ENCODE measurements at regions not wholly inside any gene's neighbourhood (a gene's known extent, or its start where the extent isn't known, plus 50 kb on each side); places are given as distances from the start of the nearest gene placed in this dataset.

DNA sequence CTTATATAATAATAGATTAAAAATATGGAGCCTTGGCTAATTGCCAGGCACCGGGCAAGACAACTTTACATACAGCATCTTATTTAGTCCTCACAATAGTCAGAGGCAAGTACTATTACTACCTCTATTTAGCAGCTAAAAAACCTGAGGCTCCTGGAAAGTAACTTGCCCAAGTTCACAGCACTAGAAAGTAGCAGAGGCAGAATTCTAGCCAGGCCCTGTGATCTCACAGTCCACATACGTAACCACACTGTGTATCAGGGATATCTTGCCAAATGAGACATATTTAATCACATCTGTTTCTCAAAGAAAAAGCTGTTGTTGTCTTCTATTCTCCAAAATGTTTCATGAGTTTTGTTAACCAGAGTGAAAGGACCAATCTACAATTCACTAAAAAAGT lies 378.5 kb downstream of the PLPP3 start:
- no peaks in the 10 kb centered on the region for H3K4me1 Mint-ChIP-seq
- DNase-seq (no peak), ATAC-seq (no peak)
- H3K9me3 Mint-ChIP-seq = peaks cover 0 to 8% of the 10 kb centered on the region in 2 donors
- no peak overlapping the region for H3K4me3 Mint-ChIP-seq
- no peaks in the 10 kb centered on the region for H3K27me3 Mint-ChIP-seq
- H3K27ac Mint-ChIP-seq = no peak overlapping the region

DNA sequence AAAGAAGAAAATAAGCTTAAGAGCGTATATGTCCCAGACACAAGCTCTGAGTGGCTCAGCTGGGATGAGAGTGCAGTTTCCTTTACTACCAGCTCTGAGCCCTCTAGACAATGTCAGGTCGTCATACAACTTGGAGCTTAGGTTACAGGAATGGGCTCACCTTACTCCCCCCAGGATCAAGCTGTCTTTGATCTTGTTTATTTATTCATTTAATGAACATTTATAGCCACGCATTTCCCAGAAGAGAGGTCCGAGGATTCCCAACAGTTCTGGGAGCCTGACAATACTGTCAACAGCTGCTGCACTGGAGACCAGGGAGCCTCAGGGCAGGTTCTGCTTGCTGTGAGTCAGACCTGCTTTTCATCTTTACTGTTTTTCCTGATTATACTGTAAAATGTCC lies 378.9 kb downstream of the PLPP3 start:
- Mint-ChIP-seq H3K27me3 (no peaks in the 10 kb centered on the region), H3K4me1 (no peaks in the 10 kb centered on the region), H3K27ac (no peak overlapping the region), H3K9me3 (peaks cover 0 to 6% of the 10 kb centered on the region in 2 donors), H3K4me3 (no peak overlapping the region)
- DNase-seq (no peak), ATAC-seq (no peak)

DNA sequence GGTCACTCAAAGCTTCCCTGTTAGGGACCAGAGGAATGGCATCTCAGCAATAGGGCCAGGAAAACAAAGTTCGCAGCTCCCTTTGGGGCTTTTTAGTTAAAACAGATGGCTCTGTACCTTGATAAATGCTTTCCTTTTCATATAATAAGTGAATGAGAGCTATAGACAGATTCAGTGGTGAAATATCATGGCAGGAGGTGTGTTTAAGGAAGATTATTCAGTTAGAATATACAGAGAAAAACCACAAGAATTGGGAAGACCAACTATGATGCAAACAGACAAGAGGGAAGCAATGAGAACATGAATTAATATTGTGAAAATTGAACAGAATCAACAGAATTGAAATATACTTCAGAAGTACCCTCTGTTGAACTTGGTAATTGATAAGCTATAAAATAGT lies 379.4 kb downstream of the PLPP3 start:
- Mint-ChIP-seq H3K4me1 (no peaks in the 10 kb centered on the region), H3K27me3 (no peaks in the 10 kb centered on the region), H3K4me3 (no peak overlapping the region), H3K9me3 (peaks cover 0 to 6% of the 10 kb centered on the region in 2 donors), H3K27ac (no peak overlapping the region)
- ATAC-seq (no peak), DNase-seq (no peak)

DNA sequence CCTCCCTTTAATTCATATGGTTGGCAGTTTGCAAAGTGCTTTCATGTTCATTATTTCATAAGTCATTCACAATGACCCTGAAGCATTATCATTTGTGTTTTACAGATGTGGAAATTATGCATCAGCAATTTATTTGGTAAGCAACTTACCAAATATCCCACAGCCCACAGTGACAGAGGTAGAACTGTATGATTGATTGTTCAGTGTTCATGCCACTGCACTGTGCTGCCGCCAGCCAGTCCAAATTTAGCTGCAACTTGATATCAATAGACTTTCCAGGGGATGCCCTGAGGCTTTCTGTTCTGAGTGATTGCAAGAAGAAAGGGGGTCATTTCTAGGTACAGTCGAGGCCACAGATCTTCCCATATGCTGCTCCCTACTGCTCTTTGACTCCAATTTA lies 380.3 kb downstream of the PLPP3 start:
- H3K27ac Mint-ChIP-seq = no peak overlapping the region
- ATAC-seq = no peak

DNA sequence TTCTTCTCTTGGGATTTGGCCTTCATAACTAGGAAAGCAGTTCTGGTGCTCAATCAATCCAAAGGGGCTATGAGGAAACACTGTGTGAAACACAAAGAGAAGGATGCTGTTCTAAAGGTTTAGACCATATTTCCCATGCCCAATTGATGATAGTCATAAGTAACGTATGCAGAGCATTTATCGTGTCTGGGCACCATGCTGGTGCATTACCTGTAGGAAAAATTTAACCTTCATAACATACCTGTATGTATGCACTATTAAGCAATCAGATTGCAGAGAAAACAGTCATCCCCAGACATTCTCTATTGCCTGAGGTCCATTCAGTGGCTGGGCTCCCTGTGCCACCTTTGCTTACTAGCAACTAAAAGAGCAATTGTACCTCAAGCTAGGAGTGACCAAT lies 381.4 kb downstream of the PLPP3 start:
- Mint-ChIP-seq H3K27me3 (no peaks in the 10 kb centered on the region), H3K4me1 (no peaks in the 10 kb centered on the region), H3K9me3 (no peaks in the 10 kb centered on the region), H3K27ac (no peak overlapping the region), H3K4me3 (no peak overlapping the region)
- ATAC-seq = no peak
- no peak for DNase-seq

More for the DNA sequence above, 380.3 kb downstream of the PLPP3 start:
- Mint-ChIP-seq H3K9me3 (no peaks in the 10 kb centered on the region), H3K27me3 (no peaks in the 10 kb centered on the region), H3K4me3 (no peak overlapping the region), H3K4me1 (no peaks in the 10 kb centered on the region)
- no peak for DNase-seq

DNA sequence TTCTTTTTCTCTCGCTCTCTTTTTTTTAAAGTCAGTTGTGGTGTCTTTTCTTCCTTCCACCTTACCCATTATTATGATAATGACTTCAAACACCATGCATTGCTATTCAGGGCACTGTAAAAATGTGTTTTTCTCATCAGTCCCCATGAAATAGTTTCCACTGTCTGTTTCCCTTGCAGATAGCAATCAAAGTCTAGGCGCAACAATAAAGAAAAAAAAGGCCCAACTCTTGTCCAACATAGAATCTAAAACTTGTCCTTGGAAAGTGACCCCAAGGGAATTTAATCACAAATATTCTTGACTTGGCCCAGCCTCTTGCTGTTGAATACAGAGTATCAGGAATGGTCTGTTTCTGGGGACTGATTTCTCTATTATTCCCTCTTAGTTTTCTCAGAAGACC lies 382.5 kb downstream of the PLPP3 start:
- H3K27me3 Mint-ChIP-seq = no peaks in the 10 kb centered on the region
- H3K4me3 Mint-ChIP-seq = no peak overlapping the region
- no peak overlapping the region for H3K27ac Mint-ChIP-seq
- DNase-seq = no peak
- no peaks in the 10 kb centered on the region for H3K4me1 Mint-ChIP-seq
- H3K9me3 Mint-ChIP-seq = no peaks in the 10 kb centered on the region
- no peak for ATAC-seq

DNA sequence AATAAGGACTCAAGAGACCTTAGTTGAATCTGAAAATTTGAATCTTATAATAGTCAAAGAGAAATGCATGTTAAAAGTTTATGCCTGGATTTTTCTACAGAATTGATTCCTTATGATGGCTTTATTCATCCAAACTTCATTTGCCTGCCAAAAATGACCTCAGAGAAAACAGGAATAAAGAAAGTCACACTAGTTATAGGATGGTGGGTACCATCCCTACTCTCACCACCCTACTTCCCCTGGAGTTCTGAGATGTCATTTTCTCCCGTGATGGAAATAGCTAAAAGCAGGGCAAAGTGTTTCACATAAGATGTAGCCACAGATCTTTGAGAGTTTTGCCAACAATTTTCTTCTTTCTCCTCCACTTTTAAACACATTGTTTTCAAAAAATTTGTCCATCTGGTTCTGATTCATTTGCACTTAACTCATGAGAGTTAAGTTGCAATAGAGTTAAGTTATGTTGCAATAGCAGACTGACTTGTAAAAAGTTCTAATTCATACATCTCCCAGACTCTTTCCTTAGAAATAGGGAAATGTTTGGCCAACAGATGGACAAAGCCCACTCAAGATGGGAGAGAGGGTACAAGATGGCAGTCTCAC lies 384.6 kb downstream of the PLPP3 start:
- DNase-seq (no peak), ATAC-seq (no peak)

DNA sequence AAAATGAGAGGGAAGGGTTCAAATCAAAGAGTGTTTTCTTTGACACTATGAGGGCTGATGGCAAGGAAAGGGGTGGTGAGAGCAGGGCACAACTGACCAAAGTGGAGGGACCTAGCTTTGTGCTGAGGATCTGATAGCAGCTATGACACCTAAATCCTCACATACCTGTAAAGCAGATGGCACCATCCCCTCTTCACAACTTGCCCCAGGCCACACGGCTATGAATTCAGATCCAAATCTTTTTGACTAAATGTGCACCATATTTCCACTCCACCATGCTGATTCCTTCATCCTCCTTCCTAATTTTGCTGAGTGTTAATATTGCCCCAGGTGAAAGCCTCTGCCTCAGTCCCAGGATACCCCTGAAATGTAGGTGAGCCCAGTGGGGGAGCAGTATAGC lies 385.7 kb downstream of the PLPP3 start:
- Mint-ChIP-seq H3K4me1 (no peaks in the 10 kb centered on the region), H3K27ac (peak overlapping the region in 1 of 2 donors; percentile 55), H3K27me3 (no peaks in the 10 kb centered on the region), H3K9me3 (no peaks in the 10 kb centered on the region), H3K4me3 (no peak overlapping the region)
- DNase-seq = no peak
- ATAC-seq = no peak

More for the DNA sequence above, 384.6 kb downstream of the PLPP3 start:
- no peaks in the 10 kb centered on the region for H3K4me1 Mint-ChIP-seq
- no peak overlapping the region for H3K4me3 Mint-ChIP-seq
- no peak overlapping the region for H3K27ac Mint-ChIP-seq
- H3K27me3 Mint-ChIP-seq = no peaks in the 10 kb centered on the region
- H3K9me3 Mint-ChIP-seq = no peaks in the 10 kb centered on the region

DNA sequence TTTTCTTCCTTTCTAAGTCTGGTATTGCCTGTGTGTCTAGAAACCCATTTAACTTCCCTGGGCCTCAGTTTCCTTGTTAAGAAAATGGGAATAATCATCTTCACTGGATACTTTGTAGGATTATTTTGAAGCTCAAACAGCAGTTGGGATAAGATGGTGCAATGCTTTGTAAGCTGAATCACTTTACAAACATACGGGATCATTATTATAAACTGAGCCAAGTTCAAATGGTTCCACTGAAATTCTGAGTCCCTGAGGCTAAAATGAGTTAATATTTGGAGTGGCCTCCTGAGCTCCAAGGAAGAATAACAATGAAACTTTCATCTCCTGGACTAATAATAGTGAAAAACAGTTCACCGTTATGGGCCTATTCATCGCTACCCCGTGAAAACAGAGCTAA lies 388.0 kb downstream of the PLPP3 start:
- DNase-seq = no peak
- no peak overlapping the region for H3K27ac Mint-ChIP-seq
- no peaks in the 10 kb centered on the region for H3K9me3 Mint-ChIP-seq
- H3K4me3 Mint-ChIP-seq = no peak overlapping the region
- H3K27me3 Mint-ChIP-seq = no peaks in the 10 kb centered on the region
- H3K4me1 Mint-ChIP-seq = no peaks in the 10 kb centered on the region
- ATAC-seq = no peak

DNA sequence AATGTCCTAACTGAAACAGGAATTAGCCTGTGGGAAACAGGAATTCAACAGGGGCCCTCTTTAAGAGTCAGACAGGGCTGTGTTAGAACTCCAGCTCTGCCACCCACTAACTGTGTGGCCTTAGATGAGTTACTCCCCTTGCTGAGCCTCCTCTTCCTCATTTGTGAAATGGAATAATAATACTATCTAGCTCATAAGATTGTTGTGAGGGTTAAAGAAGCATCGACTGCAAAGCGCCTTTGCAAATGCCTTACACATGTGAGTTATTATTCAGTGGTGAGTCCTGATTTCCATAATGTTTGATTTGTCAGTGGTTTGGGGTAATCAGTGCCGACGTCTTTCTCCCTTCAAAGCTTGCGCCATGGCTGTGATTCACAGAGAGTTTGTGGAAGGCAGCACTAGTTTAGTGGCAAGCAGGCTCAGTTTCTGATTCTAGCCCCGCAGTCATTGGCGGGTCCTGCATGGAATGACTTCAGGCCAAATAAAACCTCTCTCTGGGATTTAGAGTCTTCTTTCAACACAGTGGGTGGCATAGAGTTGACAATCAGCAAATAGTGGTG lies 388.5 kb downstream of the PLPP3 start:
- no peaks in the 10 kb centered on the region for H3K4me1 Mint-ChIP-seq
- H3K9me3 Mint-ChIP-seq = no peaks in the 10 kb centered on the region
- ATAC-seq (no peak), DNase-seq (no peak)
- H3K27ac Mint-ChIP-seq = no peak overlapping the region
- H3K27me3 Mint-ChIP-seq = no peaks in the 10 kb centered on the region
- no peak overlapping the region for H3K4me3 Mint-ChIP-seq

DNA sequence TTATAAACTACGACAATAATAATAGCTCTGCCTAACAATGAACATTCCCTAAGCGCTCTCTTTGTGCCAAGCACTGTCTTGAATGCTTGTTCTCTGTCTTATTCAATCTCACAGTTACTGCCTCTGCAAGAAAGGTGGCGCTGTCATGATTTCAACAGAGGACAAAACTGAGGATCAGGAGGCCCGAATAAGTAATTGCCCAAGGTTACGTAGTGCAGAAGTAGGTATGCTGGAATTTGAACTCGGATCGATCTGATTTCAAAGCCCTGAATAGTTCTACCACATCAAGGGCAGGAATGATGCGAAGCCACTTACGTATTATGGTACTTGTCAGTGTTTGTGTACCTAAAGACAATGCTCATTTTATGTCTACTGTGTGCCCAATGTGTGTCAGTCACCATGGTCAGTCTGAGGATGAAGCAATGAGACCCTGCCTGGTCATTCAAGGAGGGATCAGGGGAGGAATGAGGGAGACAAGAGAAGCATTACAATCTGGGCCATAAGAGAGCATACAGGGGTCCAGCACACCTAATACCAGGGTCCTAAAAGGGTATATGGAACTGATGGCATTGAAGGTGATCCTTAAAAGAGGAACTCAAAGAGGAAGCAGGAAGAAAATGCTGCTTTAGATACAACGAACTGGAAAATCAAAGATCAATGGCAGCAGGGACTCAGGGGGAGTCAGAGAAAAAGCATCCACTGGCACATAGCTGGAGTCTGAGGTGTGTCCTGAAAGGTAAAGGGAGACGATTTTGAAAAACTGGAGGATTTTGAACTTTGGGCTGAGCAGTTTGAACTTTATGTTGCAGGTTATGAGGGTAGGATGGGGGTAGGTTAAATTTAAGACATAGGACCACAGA lies 389.2 kb downstream of the PLPP3 start:
- Mint-ChIP-seq H3K27ac (no peak overlapping the region), H3K9me3 (no peaks in the 10 kb centered on the region), H3K4me3 (no peak overlapping the region), H3K27me3 (no peaks in the 10 kb centered on the region), H3K4me1 (no peaks in the 10 kb centered on the region)
- DNase-seq = no peak
- no peak for ATAC-seq

DNA sequence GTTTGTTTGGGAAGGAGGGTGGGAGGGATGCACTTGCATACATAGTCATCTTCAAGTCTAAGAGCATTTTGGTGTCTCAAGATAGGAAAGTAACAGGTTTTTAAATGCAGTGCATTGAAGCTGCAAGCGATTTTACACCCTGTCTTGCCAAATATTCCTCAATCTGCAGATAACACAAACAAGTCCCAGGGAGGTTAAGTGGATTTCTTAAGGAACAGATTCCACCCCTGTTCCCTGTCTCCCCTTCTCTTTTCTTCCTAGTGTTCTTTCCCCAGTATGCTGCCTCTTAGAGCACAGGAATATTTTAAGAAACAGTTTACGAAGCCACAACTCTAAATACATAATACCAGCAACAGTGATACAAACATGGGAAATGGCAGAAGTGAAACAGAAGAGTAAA lies 389.9 kb downstream of the PLPP3 start:
- Mint-ChIP-seq H3K27ac (no peak overlapping the region), H3K9me3 (no peaks in the 10 kb centered on the region), H3K4me3 (no peak overlapping the region), H3K4me1 (no peaks in the 10 kb centered on the region), H3K27me3 (no peaks in the 10 kb centered on the region)
- DNase-seq = no peak
- ATAC-seq = no peak

DNA sequence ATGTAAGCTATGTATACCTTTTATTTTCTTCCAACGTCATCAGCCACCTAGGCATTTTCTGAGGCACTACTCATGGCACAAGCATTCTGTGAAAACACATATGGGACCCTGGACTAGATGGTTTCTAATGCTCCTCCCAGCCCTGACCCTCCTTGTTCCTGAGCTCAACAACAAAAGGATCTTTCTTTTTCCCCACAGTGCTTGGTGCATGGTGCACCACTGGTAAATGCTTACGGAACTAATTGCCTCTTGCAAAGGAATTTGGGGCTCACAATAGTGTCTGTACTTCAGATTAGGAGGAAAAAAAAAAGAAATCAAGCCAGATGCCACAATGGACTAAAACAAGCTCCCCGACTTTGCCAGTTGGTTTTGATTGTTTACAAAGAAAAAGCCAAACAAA lies 390.5 kb downstream of the PLPP3 start:
- no peak for DNase-seq
- Mint-ChIP-seq H3K27me3 (no peaks in the 10 kb centered on the region), H3K4me3 (no peak overlapping the region), H3K4me1 (no peaks in the 10 kb centered on the region), H3K27ac (no peak overlapping the region), H3K9me3 (no peaks in the 10 kb centered on the region)
- ATAC-seq = no peak

DNA sequence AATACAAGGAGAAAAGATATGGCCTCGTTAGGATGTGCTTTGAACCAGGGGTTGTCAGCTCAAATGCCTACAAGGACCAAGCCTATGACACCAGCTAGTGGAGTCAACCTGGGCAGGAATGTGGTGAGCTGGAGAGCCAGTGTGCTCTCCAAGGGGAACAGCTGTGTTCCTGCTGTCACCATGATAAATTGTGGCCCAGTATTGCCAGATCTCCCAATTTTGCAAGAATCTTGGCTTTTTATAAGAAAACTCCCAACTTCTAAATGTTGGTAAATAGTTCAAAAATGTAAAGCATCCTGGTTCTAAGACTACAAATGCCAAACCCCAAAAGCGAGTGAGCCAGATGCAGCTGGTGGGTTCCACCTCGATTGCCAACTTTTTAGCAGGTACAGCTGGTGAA lies 391.1 kb downstream of the PLPP3 start:
- Mint-ChIP-seq H3K4me1 (no peaks in the 10 kb centered on the region), H3K4me3 (no peak overlapping the region), H3K9me3 (no peaks in the 10 kb centered on the region), H3K27me3 (no peaks in the 10 kb centered on the region), H3K27ac (no peak overlapping the region)
- no peak for DNase-seq
- ATAC-seq = no peak

DNA sequence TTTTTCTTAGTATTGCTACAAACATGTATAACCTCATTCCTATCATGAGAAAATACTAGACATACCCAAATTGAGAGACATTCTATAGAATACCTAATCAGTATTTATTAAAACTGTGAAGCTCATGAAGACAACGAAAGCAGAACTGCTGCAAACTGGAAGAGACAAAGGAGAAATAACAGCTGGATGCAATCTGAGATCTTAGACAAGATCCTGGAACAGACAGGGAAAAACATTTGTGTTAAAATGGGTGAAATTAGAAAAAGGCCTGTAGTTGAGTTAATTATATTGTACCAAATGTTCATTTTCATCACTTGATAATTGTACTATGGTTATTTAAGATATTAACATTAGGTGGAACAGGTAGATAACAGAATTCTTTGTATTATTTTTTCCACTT lies 392.0 kb downstream of the PLPP3 start:
- Mint-ChIP-seq H3K27me3 (no peaks in the 10 kb centered on the region), H3K4me3 (no peak overlapping the region), H3K4me1 (no peaks in the 10 kb centered on the region), H3K27ac (no peak overlapping the region), H3K9me3 (no peaks in the 10 kb centered on the region)
- ATAC-seq = no peak
- no peak for DNase-seq

DNA sequence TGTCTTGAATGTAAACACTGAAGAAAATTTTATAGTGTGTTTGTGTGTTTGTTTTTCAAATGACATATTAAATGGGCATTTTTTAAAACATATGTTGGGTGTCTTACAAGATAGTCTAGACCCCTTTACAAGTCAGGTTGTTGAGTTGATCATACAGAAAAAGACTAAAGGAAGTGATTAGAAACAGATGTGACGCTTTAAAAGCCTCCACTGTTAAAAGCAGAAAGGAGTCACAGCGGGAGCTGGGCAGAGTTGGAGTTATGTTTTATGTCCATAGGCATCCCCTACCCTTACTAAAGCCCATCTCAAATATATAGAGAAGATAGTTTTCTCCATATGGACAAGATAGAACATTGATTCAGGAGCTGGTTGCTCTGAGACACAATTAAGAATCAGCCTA lies 393.9 kb downstream of the PLPP3 start:
- no peaks in the 10 kb centered on the region for H3K9me3 Mint-ChIP-seq
- DNase-seq = no peak
- no peak overlapping the region for H3K4me3 Mint-ChIP-seq
- H3K27me3 Mint-ChIP-seq = no peaks in the 10 kb centered on the region
- H3K27ac Mint-ChIP-seq = no peak overlapping the region
- no peak for ATAC-seq
- H3K4me1 Mint-ChIP-seq = no peaks in the 10 kb centered on the region
